HG03565 (cell line): ENCODE measurements at regions not wholly inside any gene's neighbourhood (a gene's known extent, or its start where the extent isn't known, plus 50 kb on each side); places are given as distances from the start of the nearest gene placed in this dataset.
"Not testable (repeated sequence)": the region's sequence is repeated elsewhere in the genome, so short reads cannot be mapped to it uniquely, and the experiment has no call there.

Experiments used
- ATAC-seq: cut with Tn5 transposase; IDR thresholded peaks from one replicate; pipeline ENCODE4 v1.9.1; 2021; ENCODE audit warnings: mild to moderate bottlenecking, moderate library complexity; ENCODE audit not compliant: unreplicated experiment

DNA sequence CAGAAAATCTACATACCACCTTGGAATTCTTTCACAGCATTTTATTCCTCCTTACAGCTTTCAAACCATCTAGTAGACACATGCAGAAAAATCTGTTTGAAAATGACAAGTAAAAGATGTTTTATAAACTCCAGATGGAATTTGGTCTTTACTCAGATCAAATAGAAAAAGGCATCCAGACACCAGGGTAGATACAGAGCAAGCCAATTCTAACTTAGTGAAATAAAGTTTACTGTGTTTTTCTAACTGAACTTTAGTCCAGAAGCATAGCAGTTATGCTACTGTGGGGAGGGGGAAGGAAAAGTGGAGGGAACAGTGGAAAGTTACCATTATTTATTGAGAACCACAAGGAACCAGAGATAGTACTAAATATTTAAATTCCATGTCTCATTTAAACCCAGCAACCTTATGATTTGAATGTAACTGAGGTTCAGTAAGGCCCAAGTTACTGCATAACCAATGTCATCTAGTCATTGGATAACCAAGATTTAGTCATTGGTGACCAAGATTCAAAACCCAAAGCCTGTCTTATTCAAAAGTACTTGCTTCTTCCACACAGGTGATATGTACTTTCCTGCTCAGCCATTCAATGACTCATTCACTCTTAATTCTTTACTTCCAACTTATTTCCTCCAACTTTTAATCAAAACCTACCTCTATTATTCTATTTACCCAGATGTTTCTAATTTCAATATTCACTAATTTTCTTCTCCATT lies 57.7 kb downstream of the RAD51AP2 start:
- no peak for ATAC-seq

DNA sequence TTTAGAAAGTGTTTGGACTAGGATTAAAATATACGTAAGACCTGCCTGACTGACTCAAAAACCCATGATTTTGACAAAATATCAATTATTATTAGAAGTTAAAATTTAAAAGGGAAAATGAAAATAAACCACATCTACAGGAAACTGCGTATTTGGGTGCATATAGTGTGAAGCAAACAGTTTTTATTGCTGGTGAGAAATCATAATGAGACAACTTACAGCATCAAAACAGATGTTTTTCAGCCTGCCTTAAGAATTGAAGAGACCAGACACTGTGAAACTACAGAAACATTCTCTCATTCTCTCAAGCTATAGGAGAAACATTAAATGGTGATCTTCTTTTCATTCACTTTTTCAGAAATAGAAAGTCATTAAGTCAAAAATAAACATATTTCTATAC lies 62.9 kb downstream of the RAD51AP2 start:
- no peak for ATAC-seq

DNA sequence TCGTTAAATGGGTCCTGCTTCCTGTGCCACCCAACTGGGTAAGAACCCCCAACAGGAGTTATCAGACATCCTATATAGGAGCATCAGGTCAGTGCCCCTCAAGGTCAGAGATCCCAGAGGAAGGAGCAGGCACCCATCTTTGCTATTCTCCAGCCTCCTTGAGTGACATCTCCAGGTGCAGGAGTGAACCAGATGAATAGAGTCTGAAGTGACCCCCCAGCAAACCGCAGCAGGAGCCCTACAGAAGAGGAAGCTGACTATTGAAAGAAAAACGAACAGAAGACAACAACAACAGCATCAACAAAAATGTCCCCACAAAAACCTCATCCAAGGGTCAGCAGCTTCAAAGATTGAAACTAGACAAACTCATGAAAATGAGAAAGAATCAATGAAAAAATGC lies 72.0 kb downstream of the RAD51AP2 start:
- not testable (repeated sequence) for ATAC-seq

DNA sequence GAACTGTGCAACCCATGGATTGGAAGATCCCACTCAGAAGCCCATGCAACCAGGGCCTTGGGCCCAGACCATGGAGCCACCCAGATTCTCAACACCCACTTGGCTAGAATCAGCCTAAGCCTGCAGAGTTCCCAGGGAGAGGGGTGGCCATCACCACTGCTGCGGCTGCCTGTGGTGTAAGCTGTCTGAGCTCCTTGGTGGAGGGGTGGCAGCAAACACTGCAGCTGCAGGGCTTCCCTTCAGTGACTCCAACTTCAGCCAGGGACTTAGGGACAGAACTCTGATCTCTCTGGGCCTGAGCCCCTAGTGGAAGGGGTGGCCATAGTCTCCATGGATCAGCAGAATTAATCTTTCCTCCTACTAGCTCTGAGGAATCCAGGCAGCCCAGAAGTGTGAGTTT lies 72.5 kb downstream of the RAD51AP2 start:
- no peak for ATAC-seq

DNA sequence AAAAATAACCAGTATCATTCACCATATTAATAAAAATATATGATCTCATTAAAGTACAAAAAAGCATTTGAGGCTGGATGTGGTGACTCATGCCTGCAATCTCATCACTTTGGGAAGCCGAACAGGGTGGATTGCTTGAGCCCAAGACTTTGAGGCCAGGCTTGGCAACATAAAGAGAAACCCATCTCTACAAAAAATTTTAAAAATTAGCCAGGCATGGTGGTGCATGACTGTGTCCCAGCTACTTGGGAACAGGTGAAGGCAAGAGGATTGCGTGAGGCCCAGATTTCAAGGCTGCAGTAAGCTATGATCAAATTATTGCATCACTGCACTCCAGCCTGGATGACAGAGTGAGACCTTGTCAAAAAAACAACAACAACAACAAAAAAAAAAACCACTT lies 75.9 kb downstream of the RAD51AP2 start:
- ATAC-seq, result no peak

DNA sequence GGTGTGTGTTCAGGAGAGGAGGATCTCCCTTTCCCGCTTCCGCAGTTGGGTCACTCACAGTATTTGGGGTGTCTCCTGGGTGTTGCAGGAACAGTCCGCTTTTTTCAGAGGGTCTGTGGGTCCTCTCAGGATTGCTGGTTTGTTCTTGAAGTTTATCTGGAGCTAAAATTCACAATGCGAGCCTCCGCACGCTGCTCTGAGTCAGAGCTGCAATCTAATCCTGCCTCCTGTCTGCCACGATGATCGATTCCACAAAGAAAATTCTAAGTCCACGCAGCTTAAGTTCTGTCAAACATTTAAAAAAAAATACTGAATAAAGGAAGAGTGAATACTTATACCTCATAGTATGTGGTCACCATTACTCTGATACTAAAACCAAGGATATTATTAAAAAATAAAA lies 76.5 kb downstream of the RAD51AP2 start:
- ATAC-seq, result no peak

DNA sequence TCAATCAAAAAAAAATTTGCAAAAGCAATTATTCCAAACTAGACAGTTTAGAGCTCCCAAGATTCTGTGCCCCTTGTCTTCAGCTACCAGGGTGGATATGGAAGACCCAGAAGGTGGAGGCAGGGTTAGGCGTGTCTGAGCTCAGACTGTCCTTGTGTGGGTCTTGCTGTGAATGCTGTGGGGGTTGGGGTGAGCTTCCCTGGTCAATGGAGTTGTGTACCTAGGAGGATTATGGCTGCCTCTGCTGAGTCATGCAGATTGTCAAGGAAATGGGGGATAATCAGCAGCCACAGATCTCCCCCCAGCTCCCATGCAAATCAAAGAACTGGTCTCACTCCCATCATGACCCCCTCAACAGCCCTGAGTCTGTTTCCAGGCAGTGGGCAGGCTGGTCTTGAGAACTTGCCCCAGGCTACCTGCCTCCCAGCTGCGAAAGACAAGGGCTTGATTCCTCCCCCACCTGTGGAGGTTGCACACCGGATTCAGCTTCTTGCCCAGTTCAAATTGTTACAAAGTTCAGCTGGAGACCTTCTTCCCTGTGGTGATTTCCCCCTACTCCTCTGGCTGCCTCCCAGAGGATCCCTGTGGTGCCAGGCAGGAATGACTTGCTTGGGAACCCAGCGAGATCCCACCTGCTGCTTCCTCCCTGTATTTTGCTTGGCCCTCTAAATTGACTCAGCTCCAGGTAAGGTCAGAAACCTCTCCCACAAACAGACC lies 77.0 kb downstream of the RAD51AP2 start:
- ATAC-seq, result no peak

DNA sequence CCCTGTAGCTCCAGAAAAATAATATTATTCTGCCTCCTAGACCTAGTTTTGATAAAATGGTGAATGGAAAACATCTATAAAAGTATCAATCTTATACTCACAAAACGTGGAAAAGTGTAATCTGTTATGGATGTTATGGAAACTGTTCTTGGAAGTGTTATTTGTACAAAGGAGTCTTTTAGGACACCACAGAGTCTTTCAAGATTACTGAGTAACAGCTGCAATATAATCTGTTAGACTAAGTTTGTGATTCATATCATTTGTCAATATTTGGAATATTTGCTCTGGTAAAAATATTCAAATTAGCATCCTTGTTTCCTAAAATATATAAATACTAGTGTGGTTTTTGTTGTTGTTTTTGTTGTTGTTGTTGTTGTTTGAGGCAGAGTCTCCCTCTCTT lies 87.9 kb downstream of the RAD51AP2 start:
- no peak for ATAC-seq

DNA sequence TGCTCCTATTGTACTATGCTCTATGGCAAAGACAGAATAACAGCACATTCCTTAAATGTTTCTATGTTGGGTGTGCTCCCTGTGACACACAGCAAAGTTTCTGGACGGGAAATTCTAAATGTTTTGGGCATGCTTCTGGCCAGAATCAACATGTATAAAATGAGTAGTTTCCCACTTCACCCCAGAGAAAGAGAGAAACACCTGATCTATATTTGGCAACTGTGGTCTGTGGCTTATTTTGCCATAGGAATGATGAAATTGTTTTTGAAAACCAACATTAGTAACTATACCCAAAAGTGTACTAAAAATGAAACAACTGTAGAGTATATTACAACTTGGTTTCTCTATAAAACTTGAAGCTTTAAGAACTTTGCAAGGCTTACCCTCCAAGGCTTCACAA lies 89.1 kb downstream of the RAD51AP2 start:
- ATAC-seq, result no peak

DNA sequence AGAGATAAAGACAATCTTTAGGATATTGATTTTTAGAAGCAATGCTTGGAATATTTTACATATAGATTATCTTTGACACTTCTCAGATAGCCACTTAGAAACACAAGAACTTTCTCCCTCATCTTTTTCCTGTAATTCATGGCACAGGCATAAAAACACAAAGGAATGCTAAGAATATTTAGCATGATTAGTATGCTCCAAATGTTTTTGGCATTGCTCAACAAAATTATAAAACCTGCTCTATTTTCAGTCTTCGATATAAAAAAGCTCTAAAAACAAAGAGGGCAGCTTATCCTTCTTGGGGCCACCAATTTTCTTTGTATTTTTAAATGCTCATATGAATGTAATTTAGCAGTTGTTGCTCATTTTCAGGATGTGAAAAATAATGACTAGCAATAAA lies 90.8 kb downstream of the RAD51AP2 start:
- ATAC-seq, result no peak

DNA sequence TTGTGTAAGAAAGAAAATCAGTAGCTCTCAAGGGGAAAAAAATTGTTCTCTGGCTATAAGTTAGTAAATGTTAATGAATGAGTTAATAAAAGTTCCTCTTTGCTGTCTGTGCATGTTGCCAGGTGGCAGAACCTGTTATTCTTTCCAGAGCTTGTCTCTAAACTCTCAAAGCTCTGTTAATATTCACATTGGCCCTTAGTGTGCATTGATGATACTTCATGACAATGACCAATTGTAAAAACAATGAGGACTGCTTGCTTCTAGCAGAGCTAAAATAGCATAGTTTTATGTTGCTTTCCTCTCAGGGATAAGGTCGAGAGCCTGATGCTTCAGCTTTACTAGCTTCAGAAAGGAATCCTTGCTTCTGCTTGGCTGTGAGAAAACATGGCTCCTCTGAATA lies 91.5 kb downstream of the RAD51AP2 start:
- no peak for ATAC-seq

DNA sequence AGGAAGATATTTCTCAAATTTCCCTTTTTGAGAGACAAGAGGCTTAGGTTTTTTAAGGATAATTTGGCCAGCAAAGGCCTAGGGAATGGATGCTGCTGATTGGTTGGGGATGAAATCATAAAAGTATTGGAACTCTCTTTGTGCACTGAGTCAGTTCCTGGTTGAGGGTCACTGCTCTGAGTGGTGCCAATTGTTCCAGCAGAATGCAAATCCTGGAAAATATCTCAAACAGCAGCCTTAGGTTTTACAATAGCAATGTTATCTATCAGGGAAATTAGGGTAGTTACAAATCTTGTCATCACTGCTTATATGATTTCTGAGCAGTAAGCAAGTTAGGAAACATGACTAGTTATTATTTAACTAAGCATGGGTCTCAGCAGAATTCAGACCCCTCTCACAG lies 96.2 kb downstream of the RAD51AP2 start:
- no peak for ATAC-seq

DNA sequence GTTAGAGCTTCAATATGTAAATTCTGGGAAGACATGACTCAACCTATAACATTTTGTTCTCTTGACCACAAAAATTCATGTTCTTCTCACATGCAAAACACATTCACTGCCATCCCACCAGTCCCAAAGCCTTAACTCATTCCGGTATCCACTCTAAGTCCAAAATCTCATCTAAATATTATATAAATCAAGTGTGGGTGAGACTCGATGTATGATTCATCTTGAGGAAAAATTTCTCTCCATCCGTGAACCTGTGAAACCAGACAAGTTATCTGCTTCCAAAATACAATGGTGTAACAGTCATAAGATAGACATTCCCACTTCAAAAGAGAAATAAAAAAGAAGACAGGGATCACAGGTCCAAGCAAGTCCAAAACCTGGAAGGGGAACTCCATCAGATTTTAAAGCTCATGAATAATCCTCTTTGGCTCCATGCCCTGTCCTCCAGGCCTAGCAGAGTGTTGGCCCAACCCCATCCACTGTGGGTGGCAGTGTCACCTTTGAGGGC lies 101.3 kb downstream of the RAD51AP2 start:
- no peak for ATAC-seq

DNA sequence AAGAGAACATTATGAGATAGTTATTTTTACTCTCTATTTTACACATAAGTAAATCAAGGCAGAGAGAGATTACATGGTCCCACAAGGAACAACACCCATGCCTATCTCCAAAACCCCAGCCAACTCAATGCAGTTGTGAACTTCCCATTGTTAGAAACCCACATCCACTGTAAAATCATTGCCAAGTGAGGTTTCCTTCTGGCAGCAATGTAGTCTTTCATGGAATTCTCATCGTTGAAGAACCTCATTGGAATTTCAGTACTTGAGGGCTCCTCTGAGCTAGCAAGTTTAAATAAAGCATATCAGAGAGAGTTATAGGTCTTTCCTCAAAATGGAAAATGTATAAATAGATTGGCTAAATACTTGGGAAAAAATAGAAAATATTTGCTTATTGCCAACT lies 105.2 kb downstream of the RAD51AP2 start:
- no peak for ATAC-seq

DNA sequence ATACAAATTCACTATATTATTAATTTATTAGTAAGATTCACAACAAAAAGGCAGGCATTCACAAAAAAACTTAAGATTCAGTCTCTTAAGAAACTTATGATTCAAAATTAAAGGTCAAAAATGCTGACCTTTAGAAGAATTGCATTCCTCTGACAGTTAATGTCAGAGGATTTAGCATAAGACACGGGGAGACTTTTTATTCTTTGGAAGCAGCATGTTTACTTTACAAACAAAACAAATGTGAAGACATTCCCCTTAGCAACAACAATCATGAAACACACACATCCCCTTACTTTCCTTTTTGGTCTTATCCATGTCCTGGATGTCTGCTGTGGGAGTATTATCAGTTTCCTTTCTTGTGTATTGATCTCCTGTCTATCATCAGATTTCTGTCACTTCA lies 117.1 kb downstream of the RAD51AP2 start:
- ATAC-seq, result no peak

DNA sequence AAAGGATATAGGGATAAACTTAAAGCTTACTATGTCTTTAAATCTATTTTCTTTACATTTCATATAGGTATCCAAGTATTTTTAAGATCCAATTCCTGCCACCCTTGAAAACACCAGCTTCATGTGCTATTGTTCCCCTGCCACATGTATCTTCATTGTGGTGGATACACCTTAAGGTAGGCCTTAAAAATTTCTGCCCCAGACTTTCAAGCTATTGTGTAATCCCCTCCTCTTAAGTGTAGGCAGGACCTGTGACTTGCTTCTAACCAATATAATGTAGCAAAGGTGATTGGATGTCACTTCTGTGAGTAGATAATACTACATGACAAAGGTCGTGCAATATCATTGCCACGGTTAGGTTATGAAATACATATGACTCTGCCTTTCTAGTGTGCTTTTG lies 119.5 kb downstream of the RAD51AP2 start:
- ATAC-seq, result no peak

DNA sequence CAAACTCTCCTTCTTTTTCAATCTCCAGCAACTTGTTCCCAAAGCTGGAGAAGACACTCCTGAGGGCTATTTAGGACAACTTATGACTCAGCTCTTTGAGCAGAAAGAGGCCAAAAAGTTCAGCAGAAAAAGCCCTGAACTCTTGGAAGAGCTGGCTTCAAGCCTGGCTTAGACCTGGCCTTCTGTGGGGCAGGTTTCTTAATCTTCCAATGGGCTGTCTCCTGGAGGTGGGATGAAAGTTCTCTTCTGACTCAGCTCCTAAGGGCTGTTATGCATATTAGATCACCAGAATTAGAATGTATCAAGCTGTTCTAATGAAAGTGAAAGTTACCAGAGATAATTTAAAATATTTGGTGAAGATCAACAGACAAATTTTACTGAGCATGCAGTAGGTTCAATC lies 129.4 kb downstream of the RAD51AP2 start:
- no peak for ATAC-seq

DNA sequence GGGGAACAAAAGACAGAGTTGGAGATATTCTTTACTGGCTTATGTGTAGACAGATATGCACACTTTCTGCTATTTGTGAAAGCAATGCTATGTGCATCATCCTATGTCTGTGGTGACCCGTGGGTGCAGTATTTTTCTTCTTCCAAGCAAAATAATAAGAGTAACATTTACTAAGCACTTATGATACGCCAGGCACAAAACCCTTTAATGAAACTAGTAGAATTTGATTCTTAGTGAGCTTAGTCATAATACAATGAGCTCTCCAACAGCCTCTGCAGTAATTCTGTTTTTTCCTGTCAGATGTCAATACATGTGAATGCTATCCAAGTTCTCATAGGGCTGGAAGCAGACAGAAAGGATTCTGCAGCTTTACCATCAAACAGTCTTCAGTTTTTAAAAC lies 130.6 kb downstream of the RAD51AP2 start:
- ATAC-seq, result no peak

DNA sequence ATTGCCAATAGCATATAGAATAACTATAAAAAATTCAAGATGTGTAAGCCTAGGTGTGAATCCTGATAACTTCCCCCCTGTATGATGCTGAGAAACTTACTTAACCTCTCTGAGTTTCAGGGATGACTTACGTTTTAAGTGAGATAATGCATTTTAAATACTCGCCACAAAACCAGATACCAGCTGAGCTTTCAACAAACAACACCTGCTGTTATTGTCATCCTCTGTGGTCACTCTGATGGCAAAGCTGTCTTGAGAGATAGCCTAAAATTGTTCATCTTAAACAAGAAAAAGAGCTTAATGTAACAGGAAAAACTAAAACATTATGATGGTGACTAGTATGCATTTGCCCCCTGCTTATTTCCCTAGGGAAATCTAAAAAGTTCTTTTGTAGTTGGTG lies 131.5 kb downstream of the RAD51AP2 start:
- ATAC-seq, result no peak

DNA sequence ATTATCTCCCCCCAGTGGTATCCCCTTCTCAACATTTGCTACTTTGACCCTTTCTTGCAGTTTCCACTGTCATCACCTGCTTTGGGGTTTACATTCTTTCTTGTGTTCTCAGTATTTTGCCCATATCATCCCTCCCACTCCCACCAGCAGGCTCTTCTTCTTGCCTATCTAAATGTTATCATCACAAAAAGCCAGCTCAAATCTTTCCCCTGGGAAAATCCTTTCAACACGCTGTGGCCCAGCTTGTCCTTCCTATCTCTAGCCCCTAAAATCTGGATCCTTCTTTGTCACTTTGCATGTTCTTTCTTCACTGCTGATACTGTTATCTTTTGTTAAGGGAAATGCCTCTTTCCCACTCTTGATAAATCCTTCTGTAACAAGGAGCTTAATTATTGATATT lies 138.2 kb downstream of the RAD51AP2 start:
- ATAC-seq, result no peak

DNA sequence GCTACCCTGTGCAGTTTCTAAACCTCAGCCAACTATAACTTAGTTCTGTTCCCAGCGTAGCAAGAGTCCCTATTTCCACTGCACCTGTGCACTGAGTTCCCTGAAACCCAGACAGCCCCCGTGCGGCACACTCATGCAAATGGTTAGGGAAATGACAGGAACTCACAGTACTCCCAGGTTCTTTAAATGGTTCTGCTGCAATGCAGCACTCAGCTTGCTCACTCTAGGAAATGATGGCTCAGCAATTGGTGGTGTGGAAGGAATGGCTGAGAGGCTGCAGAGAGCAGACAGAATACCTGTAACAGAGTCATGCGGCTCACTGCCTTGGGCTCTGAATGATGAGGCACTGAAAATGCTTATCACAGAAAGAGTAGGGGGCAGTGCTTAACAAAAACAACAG lies 143.0 kb downstream of the RAD51AP2 start:
- no peak for ATAC-seq

DNA sequence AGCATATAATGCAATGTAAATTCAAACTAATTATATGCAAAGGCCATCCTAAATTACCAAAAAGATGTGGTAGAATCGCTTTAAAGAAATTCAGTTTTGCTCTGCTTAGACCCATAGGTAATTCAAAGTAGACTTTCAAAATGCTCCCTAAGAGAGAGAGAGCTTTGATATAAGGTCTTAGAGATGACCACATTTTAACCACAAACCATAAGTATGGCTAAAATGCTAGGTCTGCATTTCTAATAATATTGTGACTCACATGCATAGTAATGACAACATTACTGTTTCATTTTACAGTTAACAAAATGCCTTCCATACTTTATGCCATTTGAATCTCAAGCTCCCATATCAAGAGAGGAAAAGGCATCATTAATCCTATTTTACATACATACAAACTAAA lies 144.5 kb downstream of the RAD51AP2 start:
- ATAC-seq, result peak; percentile 53

DNA sequence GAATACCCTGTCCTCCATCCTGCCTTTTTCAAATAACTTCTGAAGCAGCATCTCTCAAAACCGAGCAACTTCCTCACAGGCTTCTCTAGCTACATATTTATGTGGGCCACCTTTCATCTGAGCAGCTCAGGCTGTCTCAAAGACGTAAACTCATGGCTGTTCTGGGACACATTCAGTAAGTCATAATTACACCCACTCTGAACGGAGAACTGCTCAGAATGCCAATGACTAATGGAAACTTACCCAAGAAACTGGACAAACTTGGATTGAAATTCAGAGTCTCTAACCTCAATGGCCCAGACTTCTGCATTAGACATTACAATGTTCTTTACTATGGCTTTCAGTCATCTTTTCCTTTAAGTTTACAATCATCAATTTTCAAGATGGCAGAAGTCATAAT lies 145.2 kb downstream of the RAD51AP2 start:
- ATAC-seq, result no peak
